Body of pancreas (tissue), 4 donors: ENCODE measurements at regions not wholly inside any gene's neighbourhood (a gene's known extent, or its start where the extent isn't known, plus 50 kb on each side); places are given as distances from the start of the nearest gene placed in this dataset.

Source experiments
- ATAC-seq: fragments of 150-250 bp; one replicate; pipeline ENCODE4 v1.9.1; 2016
- DNase-seq, 4 donors: peaks; one replicate each; pipeline ENCODE4 v3.0.0-alpha.2; 2019
- H3K27ac ChIP-seq, 4 donors: fragments of 200-600 bp; sonication (generic); 1 replicate in 3 of 4; 2 replicates in 1 of 4; pipeline versions ENCODE4 v1.5.1 to v1.6.1; 2016 to 2019; ENCODE audit warnings: mild to moderate bottlenecking in 1 of 4, mixed read lengths in 1 of 4, moderate library complexity in 1 of 4
- H3K27me3 ChIP-seq, 2 donors: fragments of 200-600 bp; sonication (generic); one replicate each; pipeline ENCODE4 v1.6.0; 2016; ENCODE audit warnings: mild to moderate bottlenecking in 1 of 2
- H3K36me3 ChIP-seq, 2 donors: fragments of 200-600 bp; sonication (generic); replicated peaks in 1 of 2; 2 replicates each; pipeline ENCODE4 v1.5.1; 2016; ENCODE audit warnings: low read depth in 2 of 2; ENCODE audit not compliant: insufficient read depth in 1 of 2
- H3K4me1 ChIP-seq: fragments of 200-600 bp; sonication (generic); one replicate; pipeline ENCODE4 v1.6.0; 2016
- H3K4me3 ChIP-seq, 2 donors: fragments of 200-600 bp; sonication (generic); 1 replicate in 1 of 2; 2 replicates in 1 of 2; pipeline ENCODE4 v1.5.1; 2016 to 2019
- H3K9me3 ChIP-seq, 3 donors: fragments of 200-600 bp; sonication (generic); 1 replicate in 2 of 3; 2 replicates in 1 of 3; pipeline ENCODE4 v1.5.1; 2016
- CTCF ChIP-seq, 7 experiments: fragments of 450-650 bp in 4 of 7; fragments of 200-600 bp in 3 of 7; sonication (generic) in 3 of 7; IDR thresholded peaks; one replicate each; pipeline ENCODE4 v1.5.1; 2016 to 2019; ENCODE audit warnings: antibody characterized with exemption in 7 of 7
- POLR2A ChIP-seq, 3 donors: fragments of 450-650 bp; IDR thresholded peaks; one replicate each; pipeline ENCODE4 v1.6.1; 2016; ENCODE audit warnings: antibody characterized with exemption in 3 of 3, mild to moderate bottlenecking in 2 of 3
- WGBS, 2 donors: methylation state at CpG; one replicate each; pipeline ENCODE4 v1.1.5; 2017; 5-methylcytosine and 5-hydroxymethylcytosine counted together
- intact Hi-C: fragments of 100-400 bp; cut with DNase I; formaldehyde crosslinking; loops from one replicate; pipeline ENCODE4 v1.15.1; 2023

GRCh38 chr2:172233987-172234715 lies 131.5 kb upstream of the DLX2 start:
- Histone ChIP-seq H3K27ac (no peak overlapping the region), H3K4me1 (peaks cover 25% of the 10 kb centered on the region), H3K4me3 (no peak overlapping the region), H3K9me3 (no peaks in the 10 kb centered on the region), H3K27me3 (no peaks in the 10 kb centered on the region), H3K36me3 (no peaks in the 10 kb centered on the region)
- no peak for ATAC-seq
- TF ChIP-seq POLR2A (IDR thresholded peaks at IDR 0.05): no peak
- TF ChIP-seq CTCF (IDR thresholded peaks at IDR 0.05): no peak
- intact Hi-C loops: no loop called here
- 75 to 81% methylated on average over 8 to 9 of the region's 9 CpGs for WGBS, 2 donors
- DNase-seq: no peak

- TF ChIP-seq POLR2A (IDR thresholded peaks at IDR 0.05) (no peak), CTCF (IDR thresholded peaks at IDR 0.05) (no peak)
- H3K27ac ChIP-seq: no peak overlapping the region
- ATAC-seq (peak; percentile 62), DNase-seq (peak in 3 of 4 donors; percentile 23 to 48 (median 33))
- H3K36me3 ChIP-seq: no peaks in the 10 kb centered on the region
- no peaks in the 10 kb centered on the region for H3K9me3 ChIP-seq
- peak overlapping the region in 1 of 2 donors; percentile 6 for H3K4me3 ChIP-seq
- 9% methylated on average over 34 to 64 of the region's 65 CpGs for WGBS, 2 donors
- no peaks in the 10 kb centered on the region for H3K27me3 ChIP-seq
- intact Hi-C loops: no loop called here
- H3K4me1 ChIP-seq: peaks cover 25% of the 10 kb centered on the region
Observed at GRCh38 chr2:172234716-172235691, 132.3 kb upstream of the DLX2 start.

- H3K4me3 ChIP-seq: no peak overlapping the region
- no peaks in the 10 kb centered on the region for H3K9me3 ChIP-seq
- ATAC-seq: no peak
- no peaks in the 10 kb centered on the region for H3K36me3 ChIP-seq
- WGBS, 2 donors: 84 to 89% methylated on average over 8 of the region's 8 CpGs
- no peak overlapping the region for H3K27ac ChIP-seq
- no peaks in the 10 kb centered on the region for H3K27me3 ChIP-seq
- no peak for TF ChIP-seq POLR2A (IDR thresholded peaks at IDR 0.05)
- TF ChIP-seq CTCF (IDR thresholded peaks at IDR 0.05): no peak
- peaks cover 7% of the 10 kb centered on the region for H3K4me1 ChIP-seq
- intact Hi-C loops: no loop called here
- no peak for DNase-seq
Observed at GRCh38 chr2:172239944-172240590, 137.4 kb upstream of the DLX2 start.

- H3K4me1 ChIP-seq: no peaks in the 10 kb centered on the region
- WGBS, 2 donors: 76 to 87% methylated on average over 3 of the region's 3 CpGs
- no peak overlapping the region for H3K27ac ChIP-seq
- no peaks in the 10 kb centered on the region for H3K9me3 ChIP-seq
- TF ChIP-seq POLR2A (IDR thresholded peaks at IDR 0.05): no peak
- no peak overlapping the region for H3K4me3 ChIP-seq
- no peaks in the 10 kb centered on the region for H3K27me3 ChIP-seq
- ATAC-seq (no peak), DNase-seq (no peak)
- intact Hi-C loops: no loop called here
- no peaks in the 10 kb centered on the region for H3K36me3 ChIP-seq
Observed at GRCh38 chr2:172241222-172241621, 138.5 kb upstream of the DLX2 start.

GRCh38 chr2:172242471-172242870 lies 139.8 kb upstream of the DLX2 start:
- intact Hi-C loops: no loop called here
- Histone ChIP-seq H3K36me3 (no peaks in the 10 kb centered on the region), H3K4me1 (no peaks in the 10 kb centered on the region), H3K4me3 (no peak overlapping the region), H3K27ac (no peak overlapping the region), H3K27me3 (no peaks in the 10 kb centered on the region), H3K9me3 (no peaks in the 10 kb centered on the region)
- DNase-seq: no peak
- WGBS, 2 donors: 88 to 93% methylated on average over 1 of the region's 1 CpG
- no peak for ATAC-seq
- TF ChIP-seq CTCF (IDR thresholded peaks at IDR 0.05): no peak
- TF ChIP-seq POLR2A (IDR thresholded peaks at IDR 0.05): no peak
